ENCODE measurements at regions not wholly inside any gene's neighbourhood (a gene's known extent, or its start where the extent isn't known, plus 50 kb on each side); places are given as distances from the start of the nearest gene placed in this dataset.
A peak's percentile ranks its signal among the peaks of the same experiment; 100 is the strongest.

DNA sequence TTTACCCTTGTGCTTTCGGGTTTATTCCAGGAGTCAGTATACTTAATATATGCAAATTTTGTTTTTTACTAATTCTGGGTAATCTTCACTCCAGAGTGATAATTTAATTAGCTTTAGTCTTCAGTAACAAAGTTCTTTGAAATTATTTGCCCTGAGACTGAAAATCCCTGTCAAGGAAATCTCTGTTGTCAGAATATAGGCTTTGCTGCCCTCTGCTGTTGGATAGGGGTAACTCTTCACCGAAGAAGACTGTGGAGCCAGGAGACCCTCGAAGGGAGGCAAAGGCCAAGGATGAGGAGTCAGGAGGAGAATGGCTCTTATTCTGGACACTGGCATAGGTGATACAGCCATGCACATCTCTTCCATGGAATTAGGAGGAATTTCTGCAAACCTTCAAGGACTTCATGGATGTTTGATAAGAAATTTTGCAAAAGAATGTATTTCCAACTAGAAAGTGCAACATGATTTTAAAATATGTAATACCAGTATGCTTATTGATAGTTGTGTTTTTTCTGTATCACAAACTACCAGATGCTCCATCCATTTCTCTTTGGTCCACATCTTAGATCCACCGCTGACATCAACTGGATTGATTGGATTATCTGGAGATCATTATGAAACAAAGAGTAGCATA, 182.3 kb downstream of the RDH14 start:
- H3K9me3 ChIP-seq, result no peaks in the 10 kb centered on the region
- no peak for TF ChIP-seq POLR2A (IDR thresholded peaks at IDR 0.05)
- TF ChIP-seq CTCF (IDR thresholded peaks at IDR 0.05), result peak; percentile 32 to 75 (median 70)
- no peak for TF ChIP-seq POLR2AphosphoS5 (IDR thresholded peaks at IDR 0.05)
- H3K36me3 ChIP-seq, result no peaks in the 10 kb centered on the region
- no peaks in the 10 kb centered on the region for H3K4me1 ChIP-seq (replicated peaks)
- no peak overlapping the region for H3K4me3 ChIP-seq
- no peaks in the 10 kb centered on the region for H3K27me3 ChIP-seq (replicated peaks; ENCODE audit: insufficient read depth)
- peak; percentile 23 for DNase-seq (ENCODE audit: low spot score)
- intact Hi-C loops (cut with DNase I), result loop anchor here (5.0 to 10.0 kb wide), 3 partner anchors 193 to 653 kb away; no protein-coding TSS in a partner anchor
- H3K27ac ChIP-seq, result no peak overlapping the region
- WGBS, result 44% methylated on average over 4 of the region's 4 CpGs

GRCh38 chr2:18376936-18377335, 183.5 kb downstream of the RDH14 start:
- no peaks in the 10 kb centered on the region for H3K27me3 ChIP-seq (replicated peaks; ENCODE audit: insufficient read depth)

DNA sequence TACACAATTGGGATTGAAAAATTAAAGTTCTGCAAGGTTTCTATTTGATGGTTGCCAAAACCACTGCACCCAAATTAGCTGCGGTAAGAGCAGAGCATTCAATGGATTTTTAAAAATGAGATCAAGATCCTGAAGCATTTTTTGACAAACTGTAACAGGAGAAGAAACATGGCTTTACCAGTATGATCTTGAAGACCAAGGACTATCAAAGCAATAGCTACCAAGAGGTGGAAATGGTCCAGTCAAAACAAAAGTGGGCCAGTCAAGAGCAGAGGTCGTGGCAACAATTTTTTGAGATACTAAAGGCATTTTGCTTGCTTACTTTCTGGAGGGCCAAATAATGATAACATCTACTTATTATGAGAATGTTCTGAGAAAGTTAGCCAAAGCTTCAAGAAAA, 186.8 kb downstream of the RDH14 start:
- Histone ChIP-seq H3K4me3 (no peak overlapping the region), H3K27me3 (replicated peaks; ENCODE audit: insufficient read depth) (no peaks in the 10 kb centered on the region), H3K4me1 (replicated peaks) (no peaks in the 10 kb centered on the region), H3K36me3 (no peaks in the 10 kb centered on the region), H3K9me3 (no peaks in the 10 kb centered on the region), H3K27ac (no peak overlapping the region)
- intact Hi-C loops (cut with DNase I), result loop anchor here (10.0 kb wide), 2 partner anchors 189 to 649 kb away; no protein-coding TSS in a partner anchor
- WGBS, result 67% methylated on average over 2 of the region's 2 CpGs
- DNase-seq (ENCODE audit: low spot score), result no peak
- no peak for TF ChIP-seq CTCF (IDR thresholded peaks at IDR 0.05)
- TF ChIP-seq POLR2AphosphoS5 (IDR thresholded peaks at IDR 0.05), result no peak
- no peak for TF ChIP-seq POLR2A (IDR thresholded peaks at IDR 0.05)

More at GRCh38 chr2:18376936-18377335, 183.5 kb downstream of the RDH14 start:
- no peak for TF ChIP-seq POLR2AphosphoS5 (IDR thresholded peaks at IDR 0.05)
- TF ChIP-seq CTCF (IDR thresholded peaks at IDR 0.05), result no peak
- no peak for TF ChIP-seq POLR2A (IDR thresholded peaks at IDR 0.05)
- no peak overlapping the region for H3K27ac ChIP-seq
- H3K4me3 ChIP-seq, result no peak overlapping the region
- intact Hi-C loops (cut with DNase I), result loop anchor here (5.0 to 10.0 kb wide), 3 partner anchors 192 to 652 kb away; no protein-coding TSS in a partner anchor
- 89% methylated on average over 4 of the region's 4 CpGs for WGBS
- no peaks in the 10 kb centered on the region for H3K36me3 ChIP-seq
- no peaks in the 10 kb centered on the region for H3K4me1 ChIP-seq (replicated peaks)
- DNase-seq (ENCODE audit: low spot score), result no peak
- H3K9me3 ChIP-seq, result no peaks in the 10 kb centered on the region

- intact Hi-C loops (cut with DNase I), result loop anchor here (10.0 kb wide), 2 partner anchors 188 to 648 kb away; no protein-coding TSS in a partner anchor
- TF ChIP-seq POLR2A (IDR thresholded peaks at IDR 0.05), result no peak
- Histone ChIP-seq H3K9me3 (no peaks in the 10 kb centered on the region), H3K27ac (no peak overlapping the region), H3K4me3 (no peak overlapping the region), H3K27me3 (replicated peaks; ENCODE audit: insufficient read depth) (no peaks in the 10 kb centered on the region), H3K36me3 (no peaks in the 10 kb centered on the region), H3K4me1 (replicated peaks) (no peaks in the 10 kb centered on the region)
- DNase-seq (ENCODE audit: low spot score), result no peak
- 13% methylated on average over 1 of the region's 1 CpG for WGBS
Measured at GRCh38 chr2:18373081-18373480, 187.4 kb downstream of the RDH14 start.

DNA sequence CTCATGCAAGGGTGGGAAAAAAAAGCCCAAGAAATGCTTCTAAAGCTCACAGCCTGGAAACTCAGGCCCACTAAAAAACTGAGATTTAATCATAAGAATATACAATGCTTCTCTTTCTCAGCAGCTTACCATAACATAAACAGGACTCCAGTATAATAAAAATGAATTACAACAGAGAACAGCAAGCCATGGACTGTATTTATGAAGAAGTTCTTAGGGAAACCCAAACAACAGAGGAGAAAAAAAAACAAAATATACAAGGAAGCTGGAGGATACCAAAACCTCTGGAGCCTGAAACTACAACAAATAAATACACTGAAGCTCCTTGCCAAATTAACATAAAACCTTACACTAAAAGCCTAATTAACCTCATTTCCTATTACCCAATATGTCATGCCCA, 187.8 kb downstream of the RDH14 start:
- Histone ChIP-seq H3K27ac (no peak overlapping the region), H3K36me3 (no peaks in the 10 kb centered on the region), H3K9me3 (no peaks in the 10 kb centered on the region), H3K27me3 (replicated peaks; ENCODE audit: insufficient read depth) (no peaks in the 10 kb centered on the region), H3K4me3 (no peak overlapping the region), H3K4me1 (replicated peaks) (no peaks in the 10 kb centered on the region)
- TF ChIP-seq CTCF (IDR thresholded peaks at IDR 0.05) (no peak), POLR2AphosphoS5 (IDR thresholded peaks at IDR 0.05) (no peak)
- intact Hi-C loops (cut with DNase I), result loop anchor here (10.0 kb wide), 2 partner anchors 188 to 648 kb away; no protein-coding TSS in a partner anchor
- no peak for DNase-seq (ENCODE audit: low spot score)
